Pancreas (tissue), 10 donors: ENCODE measurements at regions not wholly inside any gene's neighbourhood (a gene's known extent, or its start where the extent isn't known, plus 50 kb on each side); places are given as distances from the start of the nearest gene placed in this dataset.

Experiments
- ATAC-seq, 4 donors: fragments of 200-7000 bp; cut with Tn5 transposase; one replicate each; pipeline versions ENCODE4 v1.8.0 to v1.9.1; 2020; ENCODE audit warnings: mild to moderate bottlenecking in 4 of 4, moderate library complexity in 4 of 4
- DNase-seq, 6 donors: peaks; one replicate each; pipeline ENCODE4 v3.0.0-alpha.2; 2020
- FAIRE-seq: peaks from 2 replicates; lab custom pipeline; 2012; peaks lifted over from hg19 to GRCh38; lab: Jason Lieb, UNC
- H3K27ac ChIP-seq, 4 donors: fragments of 200-600 bp; sonication (generic); 1 replicate in 3 of 4; 2 replicates in 1 of 4; pipeline versions ENCODE4 v1.5.0 to v1.8.0; 2020
- H3K27me3 ChIP-seq, 4 donors: fragments of 200-600 bp; one replicate each; pipeline ENCODE4 v1.8.0; 2021
- H3K36me3 ChIP-seq, 3 donors: fragments of 200-600 bp; sonication (generic) in 1 of 3; one replicate each; pipeline versions ENCODE4 v1.5.0 to v1.8.0; 2020 to 2021
- H3K4me1 ChIP-seq, 3 donors: fragments of 200-600 bp; one replicate each; pipeline ENCODE4 v1.8.0; 2021
- H3K4me3 ChIP-seq, 4 donors: fragments of 200-600 bp; sonication (generic) in 2 of 4; one replicate each; pipeline versions ENCODE4 v1.5.0 to v1.8.0; 2020 to 2021
- H3K9me3 ChIP-seq, 4 donors: fragments of 200-600 bp; one replicate each; pipeline ENCODE4 v1.8.0; 2021
- WGBS, 2 donors: extraction: QIAGEN DNeasy Blood & Tissue Kit; methylation state at CpG; one replicate each; pipeline ENCODE4 v1.1.7; 2013; 5-methylcytosine and 5-hydroxymethylcytosine counted together
- intact Hi-C, 3 donors: fragments of 100-400 bp; cut with DNase I; formaldehyde crosslinking; loops; one replicate each; pipeline versions ENCODE4 v1.11.1 to v1.14.2; 2022
- TF ChIP-seq, protein P1 (sequence below), 4 donors: fragments of 200-600 bp; sonication (generic) in 3 of 4; IDR thresholded peaks; one replicate each; pipeline versions ENCODE4 v1.5.0 to v1.8.0; 2021; ENCODE audit warnings: antibody characterized with exemption in 4 of 4
- donor health status: healthy with polysubstance abuse.
- donor health status: DM: no; HTN: no; CAD: no; lungs with moderate emphysema.
- donor health status: DM: no; HTN: no; CAD: no.
- donor health status: control.
- donor health status: control.
- donor health status: Bipolar disorder and iron deficiency.
- donor health status: DM: yes; HTN: yes; CAD: no.
- donor health status: DM: no; HTN: no; CAD: no.
- donor health status: DM: no; HTN: no; CAD: no.
- donor health status: DM: yes; HTN: yes; CAD: no.

DNA sequence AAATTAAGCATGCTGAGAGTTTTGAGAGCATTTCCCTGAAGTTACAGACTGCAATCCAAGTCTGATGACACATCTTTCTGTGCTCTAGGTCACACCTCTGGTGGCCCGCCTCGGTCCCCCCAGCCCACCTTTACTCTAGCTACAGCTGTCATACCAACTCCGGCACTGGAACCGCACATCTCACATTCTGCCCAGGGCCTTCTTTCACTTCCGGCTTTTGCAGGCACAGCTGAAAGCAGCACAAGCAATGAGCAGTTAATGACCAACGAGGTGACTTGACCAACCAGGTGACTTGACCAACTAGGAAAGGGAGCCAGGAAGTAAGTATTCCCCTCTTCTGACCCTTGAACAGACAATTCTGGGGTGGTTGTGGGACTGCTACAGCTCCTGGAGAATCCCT is 88.6 kb upstream of the MOCS1 start:
- H3K27ac ChIP-seq = no peak overlapping the region
- no peaks in the 10 kb centered on the region for H3K9me3 ChIP-seq
- no peak for DNase-seq
- 80 to 81% methylated on average over 6 of the region's 6 CpGs for WGBS, 2 donors
- TF ChIP-seq, protein P1, sequence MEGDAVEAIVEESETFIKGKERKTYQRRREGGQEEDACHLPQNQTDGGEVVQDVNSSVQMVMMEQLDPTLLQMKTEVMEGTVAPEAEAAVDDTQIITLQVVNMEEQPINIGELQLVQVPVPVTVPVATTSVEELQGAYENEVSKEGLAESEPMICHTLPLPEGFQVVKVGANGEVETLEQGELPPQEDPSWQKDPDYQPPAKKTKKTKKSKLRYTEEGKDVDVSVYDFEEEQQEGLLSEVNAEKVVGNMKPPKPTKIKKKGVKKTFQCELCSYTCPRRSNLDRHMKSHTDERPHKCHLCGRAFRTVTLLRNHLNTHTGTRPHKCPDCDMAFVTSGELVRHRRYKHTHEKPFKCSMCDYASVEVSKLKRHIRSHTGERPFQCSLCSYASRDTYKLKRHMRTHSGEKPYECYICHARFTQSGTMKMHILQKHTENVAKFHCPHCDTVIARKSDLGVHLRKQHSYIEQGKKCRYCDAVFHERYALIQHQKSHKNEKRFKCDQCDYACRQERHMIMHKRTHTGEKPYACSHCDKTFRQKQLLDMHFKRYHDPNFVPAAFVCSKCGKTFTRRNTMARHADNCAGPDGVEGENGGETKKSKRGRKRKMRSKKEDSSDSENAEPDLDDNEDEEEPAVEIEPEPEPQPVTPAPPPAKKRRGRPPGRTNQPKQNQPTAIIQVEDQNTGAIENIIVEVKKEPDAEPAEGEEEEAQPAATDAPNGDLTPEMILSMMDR (IDR thresholded peaks at IDR 0.05) = no peak
- H3K4me3 ChIP-seq = no peak overlapping the region
- H3K36me3 ChIP-seq = no peaks in the 10 kb centered on the region
- FAIRE-seq = no peak
- ATAC-seq = no peak
- H3K4me1 ChIP-seq = no peaks in the 10 kb centered on the region
- no peaks in the 10 kb centered on the region for H3K27me3 ChIP-seq
- intact Hi-C loops = no loop called here

DNA sequence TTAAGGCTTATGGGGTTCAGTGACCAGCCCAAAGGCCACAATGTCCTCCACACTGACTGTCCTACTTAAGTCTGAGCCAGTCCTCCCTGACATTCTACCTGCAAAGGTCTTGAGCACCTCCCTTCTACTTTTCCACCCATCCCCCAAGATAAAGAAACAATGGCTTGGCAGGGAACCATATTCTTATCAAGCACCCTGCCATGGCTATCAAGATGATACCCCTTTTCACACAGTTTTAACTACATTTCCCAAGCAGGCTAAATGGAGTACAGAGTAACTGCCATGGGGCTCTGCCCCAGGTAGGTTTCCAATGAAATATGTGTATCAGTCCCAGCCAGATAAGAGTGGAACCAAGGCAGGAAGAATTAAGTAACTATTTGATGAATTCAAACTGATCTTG is 85.9 kb upstream of the MOCS1 start:
- ATAC-seq = no peak
- Histone ChIP-seq H3K9me3 (no peaks in the 10 kb centered on the region), H3K4me3 (no peak overlapping the region), H3K36me3 (no peaks in the 10 kb centered on the region), H3K27me3 (no peaks in the 10 kb centered on the region), H3K27ac (no peak overlapping the region), H3K4me1 (no peaks in the 10 kb centered on the region)
- intact Hi-C loops = no loop called here
- TF ChIP-seq, protein P1 (IDR thresholded peaks at IDR 0.05) = no peak
- no peak for FAIRE-seq
- no peak for DNase-seq

DNA sequence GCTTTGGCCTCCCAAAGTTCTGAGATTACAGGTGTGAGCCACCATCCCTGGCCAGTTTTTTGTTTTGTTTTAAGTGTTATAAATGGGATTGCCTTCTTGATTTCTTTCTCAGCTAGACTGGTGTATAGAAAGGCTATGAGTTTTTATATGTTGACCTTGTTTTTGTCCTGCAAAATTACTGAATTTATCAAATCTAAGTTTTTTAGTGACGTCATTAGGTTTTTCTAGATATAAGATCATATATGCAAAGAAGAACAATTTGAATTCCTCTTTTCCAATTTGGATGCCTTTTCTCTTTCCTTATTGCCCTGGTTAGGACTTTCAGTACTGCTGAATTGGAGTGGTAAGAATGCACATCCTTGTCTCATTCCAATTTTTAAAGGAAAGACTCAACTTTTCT is 81.3 kb upstream of the MOCS1 start:
- Histone ChIP-seq H3K27me3 (no peaks in the 10 kb centered on the region), H3K9me3 (no peaks in the 10 kb centered on the region), H3K36me3 (no peaks in the 10 kb centered on the region), H3K4me1 (no peaks in the 10 kb centered on the region), H3K27ac (no peak overlapping the region), H3K4me3 (no peak overlapping the region)
- WGBS, 2 donors = 91 to 93% methylated on average over 1 of the region's 1 CpG
- FAIRE-seq (no peak), DNase-seq (no peak), ATAC-seq (no peak)
- TF ChIP-seq, protein P1 (IDR thresholded peaks at IDR 0.05) = no peak
- intact Hi-C loops = no loop called here

DNA sequence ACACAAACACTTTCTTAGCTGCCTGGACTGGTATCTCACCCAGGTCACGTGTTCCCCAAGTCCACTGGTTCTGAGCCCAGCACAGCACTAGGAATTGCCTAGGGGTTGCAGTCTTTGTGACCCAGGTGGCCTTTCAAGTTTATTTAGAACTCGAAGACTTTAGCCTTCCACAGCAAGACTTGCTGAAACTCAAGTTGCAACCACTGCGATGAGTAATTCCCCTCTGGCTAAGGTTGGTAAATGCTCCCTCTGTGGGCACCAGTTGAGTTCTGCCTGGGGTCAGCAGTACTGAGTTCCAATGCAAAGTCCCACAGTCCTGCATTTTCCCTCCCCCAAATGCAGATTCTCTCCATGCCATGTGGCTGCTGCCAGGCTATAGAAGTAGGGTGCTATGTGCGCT is 77.6 kb upstream of the MOCS1 start:
- Histone ChIP-seq H3K4me3 (no peak overlapping the region), H3K9me3 (no peaks in the 10 kb centered on the region), H3K36me3 (no peaks in the 10 kb centered on the region), H3K4me1 (no peaks in the 10 kb centered on the region), H3K27ac (no peak overlapping the region), H3K27me3 (no peaks in the 10 kb centered on the region)
- DNase-seq = no peak
- no peak for ATAC-seq
- 85 to 88% methylated on average over 4 of the region's 4 CpGs for WGBS, 2 donors
- no peak for FAIRE-seq
- TF ChIP-seq, protein P1 (IDR thresholded peaks at IDR 0.05) = no peak
- intact Hi-C loops = no loop called here

DNA sequence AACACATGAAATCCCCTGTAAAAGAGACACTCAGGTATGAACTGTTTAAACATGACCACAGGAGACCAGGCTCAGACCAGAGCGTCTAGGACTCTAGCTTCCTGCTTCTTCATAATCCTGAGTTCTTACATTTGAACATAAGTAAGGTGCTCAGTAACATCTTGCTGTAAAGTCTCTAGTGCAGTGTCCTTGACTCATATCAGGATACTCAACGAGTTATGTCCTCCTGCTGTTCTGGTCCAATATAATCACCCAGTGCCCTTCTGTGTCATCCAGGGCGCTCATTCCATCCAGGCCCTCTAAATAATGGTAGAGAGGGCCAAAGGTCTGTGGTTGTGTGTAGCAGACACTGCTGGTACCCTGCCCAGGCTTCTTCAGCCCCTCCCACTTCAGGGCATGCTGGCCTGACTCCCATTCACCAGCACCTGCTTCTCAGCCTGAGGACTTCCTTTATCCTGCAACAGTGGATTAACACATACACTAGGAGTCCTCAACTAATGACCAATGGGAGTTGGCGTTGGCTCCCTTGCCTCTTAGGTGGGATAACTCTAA is 66.8 kb upstream of the MOCS1 start:
- no peaks in the 10 kb centered on the region for H3K9me3 ChIP-seq
- no peak overlapping the region for H3K27ac ChIP-seq
- no peak for ATAC-seq
- no peak for DNase-seq
- no peak overlapping the region for H3K4me3 ChIP-seq
- no peaks in the 10 kb centered on the region for H3K27me3 ChIP-seq
- no peaks in the 10 kb centered on the region for H3K36me3 ChIP-seq
- FAIRE-seq = no peak
- H3K4me1 ChIP-seq = no peaks in the 10 kb centered on the region
- TF ChIP-seq, protein P1 (IDR thresholded peaks at IDR 0.05) = no peak
- WGBS, 2 donors = 70 to 89% methylated on average over 4 of the region's 4 CpGs
- intact Hi-C loops = no loop called here
